ENCODE measurements at regions not wholly inside any gene's neighbourhood (a gene's known extent, or its start where the extent isn't known, plus 50 kb on each side); places are given as distances from the start of the nearest gene placed in this dataset.

DNA sequence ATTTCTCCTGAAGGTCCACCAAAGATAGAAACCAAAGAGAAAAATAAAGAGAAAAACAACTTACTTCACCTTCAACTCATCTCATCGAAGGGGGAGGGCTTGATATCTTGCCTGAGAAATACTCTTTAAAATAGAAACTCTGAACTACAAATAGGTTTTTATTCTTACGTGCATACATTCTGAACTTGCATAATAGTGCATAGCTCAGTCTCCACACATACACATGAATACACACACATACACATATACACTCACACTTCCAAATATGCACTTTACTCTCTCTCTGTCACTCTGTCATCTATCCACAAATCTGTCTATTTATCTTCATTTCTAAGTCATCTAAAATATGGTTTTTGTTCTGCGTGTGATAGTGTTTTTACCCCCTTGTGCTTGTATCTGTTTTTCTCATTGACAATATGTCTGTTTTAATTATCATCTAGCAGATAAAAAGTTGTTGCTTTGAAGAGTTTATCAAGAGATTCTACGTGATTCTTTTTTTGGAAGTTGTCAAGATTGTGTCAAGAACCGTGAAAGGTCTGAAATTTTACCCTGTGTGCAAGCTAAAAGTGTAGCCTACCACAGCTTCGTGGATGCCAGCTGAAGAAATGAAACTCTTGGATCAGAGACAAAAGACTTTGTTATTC lies 468.8 kb downstream of the EPM2A start:
- TF ChIP-seq, protein P1, sequence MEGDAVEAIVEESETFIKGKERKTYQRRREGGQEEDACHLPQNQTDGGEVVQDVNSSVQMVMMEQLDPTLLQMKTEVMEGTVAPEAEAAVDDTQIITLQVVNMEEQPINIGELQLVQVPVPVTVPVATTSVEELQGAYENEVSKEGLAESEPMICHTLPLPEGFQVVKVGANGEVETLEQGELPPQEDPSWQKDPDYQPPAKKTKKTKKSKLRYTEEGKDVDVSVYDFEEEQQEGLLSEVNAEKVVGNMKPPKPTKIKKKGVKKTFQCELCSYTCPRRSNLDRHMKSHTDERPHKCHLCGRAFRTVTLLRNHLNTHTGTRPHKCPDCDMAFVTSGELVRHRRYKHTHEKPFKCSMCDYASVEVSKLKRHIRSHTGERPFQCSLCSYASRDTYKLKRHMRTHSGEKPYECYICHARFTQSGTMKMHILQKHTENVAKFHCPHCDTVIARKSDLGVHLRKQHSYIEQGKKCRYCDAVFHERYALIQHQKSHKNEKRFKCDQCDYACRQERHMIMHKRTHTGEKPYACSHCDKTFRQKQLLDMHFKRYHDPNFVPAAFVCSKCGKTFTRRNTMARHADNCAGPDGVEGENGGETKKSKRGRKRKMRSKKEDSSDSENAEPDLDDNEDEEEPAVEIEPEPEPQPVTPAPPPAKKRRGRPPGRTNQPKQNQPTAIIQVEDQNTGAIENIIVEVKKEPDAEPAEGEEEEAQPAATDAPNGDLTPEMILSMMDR (IDR thresholded peaks at IDR 0.05; ENCODE audit: low read length) = no peak
- no peak for TF ChIP-seq EZH2 (IDR thresholded peaks at IDR 0.05; ENCODE audit: borderline replicate concordance, low read length)

Data from OCI-LY1 (cell line).